Activated CD8-positive, alpha-beta memory T cell treated with anti-CD3 and anti-CD28 coated beads, Interleukin-2, amount 10 ng/mL, durations not matched to agents 7 days and 5 days (primary cell): ENCODE measurements at regions not wholly inside any gene's neighbourhood (a gene's known extent, or its start where the extent isn't known, plus 50 kb on each side); places are given as distances from the start of the nearest gene placed in this dataset.
A peak's percentile ranks its signal among the peaks of the same experiment; 100 is the strongest.

Experiments
- ATAC-seq: fragments of 150-1000 bp; cut with Tn5 transposase; one replicate; pipeline ENCODE4 v1.10.0; 2021; ENCODE audit warnings: moderate library complexity
- CTCF ChIA-PET: fragments of 350-600 bp; sonication (Branson Sonifier 250); formaldehyde crosslinking; loops from one replicate; lab custom pipeline; 2021; ENCODE audit warnings: antibody characterized with exemption; lab: Charles Lee
- DNase-seq: peaks from one replicate; pipeline ENCODE4 v3.0.0-alpha.2; 2020
- H3K27ac Mint-ChIP-seq: one replicate; pipeline ENCODE4 v1.8.0; 2021; ENCODE audit warnings: mild to moderate bottlenecking, mixed read lengths
- H3K27me3 Mint-ChIP-seq: one replicate; pipeline ENCODE4 v1.8.0; 2021; ENCODE audit warnings: mixed read lengths
- H3K36me3 Mint-ChIP-seq: one replicate; pipeline ENCODE4 v1.8.0; 2021; ENCODE audit warnings: mild to moderate bottlenecking, mixed read lengths
- H3K4me1 Mint-ChIP-seq: one replicate; pipeline ENCODE4 v1.8.0; 2021; ENCODE audit warnings: mixed read lengths
- H3K4me3 Mint-ChIP-seq: one replicate; pipeline ENCODE4 v1.8.0; 2021; ENCODE audit warnings: mild to moderate bottlenecking, moderate library complexity, mixed read lengths
- H3K9me3 Mint-ChIP-seq: one replicate; pipeline ENCODE4 v1.8.0; 2022; ENCODE audit warnings: low read depth, mixed read lengths

DNA sequence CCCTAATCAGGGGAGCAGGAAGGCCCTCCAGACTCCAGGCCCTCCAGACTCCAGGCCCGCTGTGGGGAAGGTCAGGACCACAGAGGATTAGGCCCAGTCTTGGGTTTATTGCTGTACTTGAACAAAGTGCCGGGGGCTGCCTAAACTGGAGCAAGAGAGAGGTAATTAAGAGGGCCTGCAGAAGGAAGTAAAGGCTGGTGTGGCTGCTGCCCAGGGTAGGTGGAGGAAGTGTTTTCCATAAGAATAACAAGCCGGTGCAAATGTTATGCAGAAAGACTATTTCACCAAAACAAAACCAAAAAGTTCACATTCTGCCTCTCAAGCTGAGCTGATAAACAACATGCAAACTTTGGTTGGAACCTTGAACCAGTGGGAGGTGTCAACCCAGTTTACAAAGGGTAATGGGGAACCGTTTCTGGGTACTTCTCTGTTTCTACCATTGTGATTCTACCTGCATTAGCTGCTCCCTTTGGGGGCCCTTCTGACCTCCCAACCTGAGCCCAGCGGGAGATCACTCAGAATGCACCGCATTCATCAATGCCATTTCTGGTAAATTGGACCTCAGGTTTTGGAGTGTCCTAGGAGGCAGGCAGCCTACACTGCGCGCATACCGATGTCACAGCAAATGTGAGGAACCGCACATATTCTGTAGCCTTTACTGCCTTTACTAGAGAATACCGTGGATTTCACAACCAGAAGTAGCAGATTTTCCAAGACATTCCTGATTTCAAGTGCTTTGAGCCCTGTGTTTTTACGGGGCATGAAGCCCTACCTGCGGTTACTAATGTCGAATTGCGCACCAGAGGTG lies 59.7 kb upstream of the BCOR start:
- H3K27me3 Mint-ChIP-seq = no peaks in the 10 kb centered on the region
- ATAC-seq (no peak), DNase-seq (no peak)
- no peaks in the 10 kb centered on the region for H3K9me3 Mint-ChIP-seq
- peak overlapping the region; percentile 41 for H3K4me3 Mint-ChIP-seq
- no peak overlapping the region for H3K27ac Mint-ChIP-seq
- no peaks in the 10 kb centered on the region for H3K36me3 Mint-ChIP-seq
- peaks cover 12% of the 10 kb centered on the region for H3K4me1 Mint-ChIP-seq
- CTCF ChIA-PET = interaction anchor here (0.6 to 0.8 kb wide), 2 partner anchors 110 to 309 kb away, joined by 3 read pairs; no protein-coding TSS in a partner anchor

- ATAC-seq (no peak), DNase-seq (no peak)
- Mint-ChIP-seq H3K4me1 (peaks cover 12% of the 10 kb centered on the region), H3K36me3 (no peaks in the 10 kb centered on the region), H3K27ac (no peak overlapping the region), H3K4me3 (no peak overlapping the region), H3K27me3 (no peaks in the 10 kb centered on the region), H3K9me3 (no peaks in the 10 kb centered on the region)
- CTCF ChIA-PET = interaction anchor here (0.6 to 0.8 kb wide), 2 partner anchors 110 to 309 kb away, joined by 3 read pairs; no protein-coding TSS in a partner anchor
Observed at GRCh38 chrX:40156470-40157227, 58.9 kb upstream of the BCOR start.

DNA sequence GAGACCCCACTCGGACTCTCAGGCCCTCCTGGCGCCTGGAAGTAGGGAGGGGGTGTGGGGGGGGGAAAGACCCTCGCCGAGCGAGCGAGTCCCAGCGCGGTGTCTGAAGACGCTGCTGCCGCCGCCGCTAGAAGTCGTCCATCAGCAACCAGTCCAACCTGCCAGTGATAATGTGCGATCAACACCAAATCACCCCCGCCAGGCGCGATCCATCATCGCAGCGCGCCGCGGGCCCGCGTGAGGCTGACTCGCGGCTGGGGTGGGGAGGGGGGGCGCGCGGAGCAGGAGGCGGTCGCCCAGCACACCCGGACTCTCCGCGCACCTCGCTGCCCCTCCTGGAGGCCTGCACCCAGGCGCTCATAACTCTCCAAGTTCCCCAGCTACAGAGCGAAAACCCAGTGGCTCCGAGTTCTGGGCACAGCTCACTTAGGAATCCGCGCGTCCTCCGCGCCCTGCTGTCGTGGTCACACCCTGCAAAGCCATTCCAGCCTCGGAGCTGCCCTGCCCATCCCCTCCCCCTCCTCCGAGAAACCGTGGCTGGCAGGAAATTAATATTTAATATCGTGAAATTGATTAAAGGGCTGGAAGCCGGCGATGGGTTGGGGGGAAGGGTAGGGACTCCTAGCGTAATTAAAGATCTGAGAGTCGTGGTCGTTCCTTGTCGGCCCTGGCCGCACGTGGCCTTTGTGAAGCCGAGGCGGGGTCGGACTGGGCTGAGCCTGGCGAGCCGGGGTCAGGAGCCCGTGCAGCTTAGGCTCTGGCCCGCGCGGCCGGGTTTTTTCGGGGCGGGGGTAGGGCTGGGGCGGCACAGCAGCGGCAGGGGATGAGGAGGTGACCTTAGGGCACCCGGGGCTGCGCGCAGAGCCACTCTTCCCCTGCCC lies 58.1 kb upstream of the BCOR start:
- CTCF ChIA-PET = no interaction called here
- ATAC-seq (no peak), DNase-seq (no peak)
- no peaks in the 10 kb centered on the region for H3K36me3 Mint-ChIP-seq
- no peaks in the 10 kb centered on the region for H3K9me3 Mint-ChIP-seq
- H3K4me3 Mint-ChIP-seq = no peak overlapping the region
- H3K4me1 Mint-ChIP-seq = peaks cover 12% of the 10 kb centered on the region
- H3K27me3 Mint-ChIP-seq = no peaks in the 10 kb centered on the region
- H3K27ac Mint-ChIP-seq = no peak overlapping the region

DNA sequence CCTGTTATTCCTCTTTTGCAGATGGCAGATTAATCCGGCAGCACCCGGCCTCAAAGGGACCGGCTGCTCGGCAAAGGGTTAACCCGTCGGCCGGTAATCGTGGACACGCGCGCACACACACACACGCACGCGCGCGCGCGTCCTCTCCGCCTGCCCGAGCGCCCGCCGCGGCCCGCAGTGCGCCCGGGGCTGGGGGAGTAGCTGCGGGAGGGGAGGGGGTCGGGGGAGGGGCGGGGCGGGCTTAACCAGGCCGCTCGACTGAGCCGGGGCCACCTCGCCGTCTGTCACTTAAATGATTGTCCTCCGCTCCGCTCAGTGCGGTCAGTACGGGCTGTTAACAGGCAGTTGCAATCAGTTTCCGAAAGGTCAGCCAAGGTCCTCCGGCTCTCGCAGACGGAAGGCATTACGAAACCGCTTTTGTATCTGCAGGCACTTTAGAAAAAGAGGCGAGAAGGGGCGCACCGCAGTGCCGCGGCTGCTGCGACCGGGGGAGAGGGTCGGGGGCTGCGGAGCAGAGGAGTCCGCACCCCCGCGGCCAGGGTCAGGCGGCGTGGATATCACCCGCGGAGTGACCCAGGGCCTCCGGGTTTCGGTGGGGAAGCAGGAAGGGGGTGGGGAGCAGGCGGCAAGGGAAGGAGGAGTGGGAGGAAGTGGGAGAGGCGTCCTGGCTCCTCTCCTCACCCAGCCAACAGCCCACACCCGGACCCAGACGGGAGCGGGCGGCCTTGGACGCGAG lies 57.3 kb upstream of the BCOR start:
- DNase-seq (no peak), ATAC-seq (peak; percentile 8)
- Mint-ChIP-seq H3K4me3 (peak overlapping the region; percentile 69), H3K27ac (no peak overlapping the region), H3K36me3 (no peaks in the 10 kb centered on the region), H3K9me3 (no peaks in the 10 kb centered on the region), H3K27me3 (no peaks in the 10 kb centered on the region), H3K4me1 (peaks cover 12% of the 10 kb centered on the region)
- CTCF ChIA-PET = no interaction called here

DNA sequence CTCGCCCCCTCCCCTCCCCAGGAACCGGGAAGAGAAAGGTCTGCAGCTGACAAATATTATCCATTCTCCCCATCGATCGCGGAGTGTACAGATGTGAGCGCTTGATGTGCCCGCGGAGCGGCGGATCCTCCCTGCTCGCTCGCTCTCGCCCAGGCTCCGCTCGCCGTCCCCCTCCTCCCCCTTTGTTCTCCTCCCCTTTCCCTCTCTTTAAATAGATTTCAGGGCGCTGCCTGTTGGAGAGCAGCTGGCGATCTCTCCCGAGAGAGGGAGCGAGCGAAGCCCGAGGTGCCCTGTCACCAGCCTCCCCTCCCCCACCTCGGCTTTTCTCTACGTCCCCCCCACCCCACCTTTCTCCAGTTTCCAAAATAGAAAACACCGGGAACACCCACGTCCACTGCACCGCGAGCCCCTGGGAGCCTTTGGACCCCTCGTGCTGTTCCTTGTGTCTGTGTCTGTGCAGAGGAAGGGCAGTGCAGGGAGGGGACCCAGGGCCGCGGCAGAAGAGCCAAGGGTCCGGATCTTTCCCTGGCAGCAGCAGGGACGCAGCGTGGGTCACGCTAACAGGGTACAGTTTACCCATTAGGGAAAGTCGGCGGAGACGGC lies 56.6 kb upstream of the BCOR start:
- Mint-ChIP-seq H3K27ac (no peak overlapping the region), H3K27me3 (no peaks in the 10 kb centered on the region), H3K36me3 (no peaks in the 10 kb centered on the region), H3K4me1 (peaks cover 9% of the 10 kb centered on the region), H3K4me3 (peak overlapping the region; percentile 69), H3K9me3 (no peaks in the 10 kb centered on the region)
- DNase-seq (no peak), ATAC-seq (no peak)
- CTCF ChIA-PET = interaction anchor here (1.3 kb wide), 1 partner anchor 56 kb away, joined by 4 read pairs; the partner anchor contains the start of gene BCOR

DNA sequence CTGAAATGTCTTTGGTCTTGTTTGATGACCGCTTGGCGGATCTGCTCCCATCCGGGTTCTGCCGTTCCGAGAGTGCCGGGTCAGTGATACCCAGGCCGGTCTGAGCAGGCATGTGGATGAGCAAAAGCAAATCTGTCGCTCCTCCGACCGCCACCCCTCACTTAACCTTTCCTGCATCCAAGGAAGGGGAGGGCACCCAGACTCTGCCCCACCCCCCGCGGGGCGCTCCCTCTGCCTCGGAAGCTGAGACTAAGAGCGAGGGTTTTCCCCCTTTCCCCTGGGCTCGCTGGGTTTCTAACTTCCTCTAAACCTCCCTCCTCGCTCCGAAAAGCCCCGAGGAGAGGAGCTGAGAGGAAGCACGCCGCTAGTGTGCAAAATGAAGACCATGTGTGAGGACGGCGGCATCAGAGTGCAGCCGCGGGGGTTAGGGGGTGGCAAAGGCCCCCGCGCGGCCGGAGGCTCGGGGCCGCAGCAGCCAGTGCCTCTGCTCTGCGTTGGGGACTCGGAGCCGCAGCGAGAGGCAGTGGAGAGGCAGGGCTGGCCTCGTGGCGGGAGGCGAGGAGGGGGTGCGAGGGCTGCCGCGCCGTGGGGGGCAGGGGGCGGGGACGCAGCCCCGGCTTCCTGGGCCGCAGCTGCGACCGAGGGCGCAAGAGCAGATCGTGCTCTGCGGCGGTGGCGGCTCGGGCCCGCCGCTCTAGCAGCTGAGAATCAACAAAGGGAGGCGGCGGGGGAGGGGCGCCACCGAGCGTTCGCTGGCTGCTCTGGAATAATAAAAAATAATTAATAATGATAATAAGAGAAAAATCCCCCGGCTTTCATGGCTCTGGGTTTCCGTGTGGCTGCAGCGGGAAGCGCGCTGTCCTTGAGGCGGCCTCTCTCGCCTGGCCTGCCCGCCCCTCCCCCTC lies 55.8 kb upstream of the BCOR start:
- H3K27ac Mint-ChIP-seq = no peak overlapping the region
- H3K27me3 Mint-ChIP-seq = no peaks in the 10 kb centered on the region
- peak overlapping the region; percentile 69 for H3K4me3 Mint-ChIP-seq
- H3K9me3 Mint-ChIP-seq = no peaks in the 10 kb centered on the region
- peak; percentile 38 for ATAC-seq
- CTCF ChIA-PET = interaction anchor here (0.7 to 1.4 kb wide), 4 partner anchors 16 to 422 kb away, joined by 3 to 4 read pairs (median 4); partner anchors contain the start of gene BCOR
- DNase-seq = peak; percentile 69
- peaks cover 9% of the 10 kb centered on the region for H3K4me1 Mint-ChIP-seq
- H3K36me3 Mint-ChIP-seq = no peaks in the 10 kb centered on the region

GRCh38 chrX:40152741-40153344 lies 55.1 kb upstream of the BCOR start:
- peaks cover 7% of the 10 kb centered on the region for H3K4me1 Mint-ChIP-seq
- ATAC-seq = peak; percentile 21
- no peaks in the 10 kb centered on the region for H3K27me3 Mint-ChIP-seq
- H3K4me3 Mint-ChIP-seq = peak overlapping the region; percentile 59
- no peak overlapping the region for H3K27ac Mint-ChIP-seq
- CTCF ChIA-PET = interaction anchor here (0.7 to 1.4 kb wide), 4 partner anchors 17 to 421 kb away, joined by 3 to 4 read pairs (median 4); partner anchors contain the start of gene BCOR
- DNase-seq = no peak
- H3K9me3 Mint-ChIP-seq = no peaks in the 10 kb centered on the region
- H3K36me3 Mint-ChIP-seq = no peaks in the 10 kb centered on the region

- DNase-seq (no peak), ATAC-seq (no peak)
- Mint-ChIP-seq H3K27ac (no peak overlapping the region), H3K36me3 (no peaks in the 10 kb centered on the region), H3K4me1 (peaks cover 7% of the 10 kb centered on the region), H3K27me3 (peaks cover under 1% of the 10 kb centered on the region), H3K9me3 (no peaks in the 10 kb centered on the region), H3K4me3 (no peak overlapping the region)
- CTCF ChIA-PET = interaction anchor here (1.4 kb wide), 1 partner anchor 420 kb away, joined by 3 read pairs; no protein-coding TSS in a partner anchor
Observed at GRCh38 chrX:40152173-40152711, 54.5 kb upstream of the BCOR start.

DNA sequence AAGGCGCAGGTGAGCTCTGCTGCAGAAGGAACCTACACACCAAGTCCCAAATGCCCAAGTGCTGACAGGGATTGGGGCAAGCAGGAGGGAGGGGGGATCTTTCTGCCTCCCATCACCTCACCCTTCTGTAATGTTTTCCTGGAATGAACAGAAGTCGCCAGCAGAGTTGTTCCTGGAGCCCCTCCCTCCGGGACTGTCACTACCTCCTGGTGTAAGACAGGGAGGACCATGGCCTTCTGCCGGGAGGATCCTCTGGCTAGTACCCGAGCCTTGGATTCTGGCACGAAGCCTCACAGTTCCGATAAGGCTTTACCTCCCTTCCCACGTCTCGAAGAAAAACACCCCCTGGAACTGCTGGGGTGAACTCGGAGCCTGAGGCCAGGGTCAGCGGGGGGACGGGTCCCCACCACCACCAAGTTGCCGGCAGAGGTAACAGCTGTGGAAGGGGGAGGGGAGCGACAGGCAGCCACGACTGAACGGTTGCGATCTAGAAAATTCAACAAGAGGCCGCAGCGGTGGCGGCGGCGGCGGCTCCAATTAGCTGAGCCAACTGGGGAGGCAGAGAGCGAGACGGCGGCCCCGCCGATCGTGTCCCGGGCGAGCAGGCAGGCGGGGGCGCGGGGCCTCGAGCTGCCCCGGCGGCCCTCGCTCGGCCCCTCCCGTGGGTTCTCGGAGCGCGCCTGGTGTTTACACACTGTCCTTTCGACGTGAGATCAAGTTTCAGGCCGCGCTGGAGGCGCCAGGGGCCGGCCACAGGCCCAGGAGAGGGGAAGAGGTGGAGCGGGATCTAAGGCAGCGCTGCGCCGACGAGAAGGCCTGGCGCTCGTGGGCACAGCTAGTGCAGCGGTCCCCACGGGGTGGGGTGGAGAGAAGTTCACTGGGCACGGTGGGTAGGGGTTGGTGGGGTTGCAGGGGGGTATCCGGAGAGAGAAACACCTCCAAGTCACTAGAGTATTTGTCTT lies 53.7 kb upstream of the BCOR start:
- no peaks in the 10 kb centered on the region for H3K9me3 Mint-ChIP-seq
- H3K36me3 Mint-ChIP-seq = no peaks in the 10 kb centered on the region
- H3K27ac Mint-ChIP-seq = no peak overlapping the region
- CTCF ChIA-PET = interaction anchor here (1.4 kb wide), 1 partner anchor 420 kb away, joined by 3 read pairs; no protein-coding TSS in a partner anchor
- DNase-seq (no peak), ATAC-seq (no peak)
- H3K4me1 Mint-ChIP-seq = peaks cover 5% of the 10 kb centered on the region
- H3K27me3 Mint-ChIP-seq = peaks cover 4% of the 10 kb centered on the region
- no peak overlapping the region for H3K4me3 Mint-ChIP-seq

DNA sequence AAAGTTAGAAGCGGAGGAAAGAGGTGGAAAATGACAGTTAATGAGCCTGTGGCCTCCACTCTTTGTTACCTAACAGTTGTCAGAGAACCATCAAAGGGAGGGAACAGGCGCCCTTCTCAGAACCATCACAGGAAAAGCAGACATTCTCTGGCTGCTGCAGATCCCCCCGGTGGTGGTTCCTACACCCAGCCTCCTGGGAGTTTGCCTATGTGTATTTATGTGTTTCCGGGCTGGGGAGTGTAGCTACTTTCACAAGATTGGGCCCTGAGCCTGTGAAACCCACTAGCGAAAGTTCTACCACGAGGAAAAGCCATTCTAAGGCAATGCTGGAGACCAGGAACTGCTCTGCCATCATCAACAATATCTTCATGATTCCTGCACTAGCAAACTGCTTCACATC lies 52.7 kb upstream of the BCOR start:
- peaks cover 5% of the 10 kb centered on the region for H3K4me1 Mint-ChIP-seq
- no peaks in the 10 kb centered on the region for H3K36me3 Mint-ChIP-seq
- H3K27ac Mint-ChIP-seq = no peak overlapping the region
- no peaks in the 10 kb centered on the region for H3K9me3 Mint-ChIP-seq
- no peak overlapping the region for H3K4me3 Mint-ChIP-seq
- H3K27me3 Mint-ChIP-seq = peaks cover 4% of the 10 kb centered on the region
- DNase-seq = no peak
- CTCF ChIA-PET = no interaction called here
- ATAC-seq = no peak
